HG02798 (cell line): ENCODE measurements at regions not wholly inside any gene's neighbourhood (a gene's known extent, or its start where the extent isn't known, plus 50 kb on each side); places are given as distances from the start of the nearest gene placed in this dataset.

Source experiments
- ATAC-seq: cut with Tn5 transposase; IDR thresholded peaks from one replicate; pipeline ENCODE4 v1.9.1; 2021; ENCODE audit warnings: mild to moderate bottlenecking; ENCODE audit not compliant: unreplicated experiment, poor library complexity

DNA sequence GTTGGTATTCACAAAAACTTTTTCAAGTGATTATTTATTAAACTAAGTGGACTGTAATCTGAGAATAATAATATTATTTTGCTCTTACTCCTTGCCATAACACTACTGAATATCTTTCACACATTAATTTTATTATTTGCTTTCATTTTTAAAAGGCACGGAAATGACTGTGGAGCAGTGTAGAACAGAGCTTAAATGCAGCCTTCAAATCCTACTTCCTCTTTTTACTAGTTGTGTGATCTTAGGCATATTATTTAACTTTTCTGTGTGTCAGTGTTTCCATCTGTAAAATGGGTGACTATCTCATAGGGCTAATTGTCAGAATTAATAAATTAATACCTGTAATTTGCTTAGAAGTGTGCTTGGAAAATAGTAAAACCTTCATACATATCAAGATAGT is 55.5 kb upstream of the SLC8A1 start:
- ATAC-seq: peak; percentile 61

DNA sequence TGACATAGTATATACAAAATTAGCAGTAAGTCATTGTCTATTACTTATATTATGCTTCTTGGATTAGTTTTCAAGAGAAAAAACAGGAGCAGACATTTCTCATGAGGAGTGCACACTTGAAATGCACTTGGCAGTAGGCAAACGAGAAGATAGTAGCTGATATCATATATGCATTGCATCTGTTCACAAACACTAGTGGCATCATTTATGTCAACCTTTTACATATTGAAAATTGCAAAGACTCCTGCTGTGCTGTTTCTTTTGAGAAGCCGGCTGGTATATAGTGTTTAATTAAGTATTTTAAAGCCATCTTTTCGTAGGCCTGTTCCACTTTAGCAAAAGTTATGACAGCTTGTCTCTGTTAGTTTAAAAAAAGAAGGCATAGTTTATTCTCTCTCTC is 58.4 kb upstream of the SLC8A1 start:
- ATAC-seq: no peak

DNA sequence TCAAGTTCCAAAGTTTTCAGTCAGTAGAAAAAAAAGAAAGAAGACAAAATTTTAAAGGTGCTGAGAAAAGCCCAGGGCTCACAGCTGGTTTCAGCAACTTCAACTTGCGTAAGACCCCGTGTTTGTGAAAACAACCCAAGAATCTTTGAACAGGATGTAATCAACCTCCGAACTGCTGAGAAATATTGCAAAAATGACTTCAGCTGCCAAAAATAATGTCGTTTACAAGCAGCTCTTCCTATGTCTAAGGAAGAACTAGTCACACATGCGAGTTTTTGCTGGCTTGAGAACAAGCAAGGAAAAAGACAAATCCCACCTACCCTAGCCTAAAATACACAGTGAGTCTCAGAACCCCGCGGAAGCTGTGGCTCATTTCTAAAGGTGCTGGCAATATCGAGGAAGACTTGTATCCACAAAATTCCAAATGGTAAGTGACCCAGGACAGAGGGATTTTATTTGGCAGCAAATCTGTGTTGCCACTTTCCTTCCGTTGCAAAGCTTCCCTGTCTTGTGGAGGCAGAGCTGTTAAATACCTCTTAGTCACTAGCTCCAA is 59.8 kb upstream of the SLC8A1 start:
- ATAC-seq: no peak

- no peak for ATAC-seq
These were observed 60.4 kb upstream of the SLC8A1 start for GRCh38 chr2:40512256-40512655.

DNA sequence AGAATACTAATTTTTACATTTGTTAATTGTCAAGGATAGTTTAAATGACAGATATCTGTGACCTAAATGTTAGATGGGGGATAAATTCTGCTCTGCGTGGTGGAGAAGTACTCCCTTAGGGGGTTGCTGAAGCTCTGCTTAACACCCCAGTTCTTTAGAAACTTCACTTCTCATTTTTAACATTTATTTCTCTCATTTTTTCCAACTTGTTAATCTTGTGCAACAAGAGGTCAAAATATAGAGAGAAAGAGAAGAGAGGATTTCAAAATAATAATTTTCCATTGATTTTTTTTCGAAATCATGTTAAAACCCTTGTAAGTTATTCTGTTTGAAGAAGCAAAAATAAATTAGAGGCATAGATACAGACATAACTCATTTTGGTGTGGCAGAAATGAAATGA is 61.3 kb upstream of the SLC8A1 start:
- no peak for ATAC-seq

DNA sequence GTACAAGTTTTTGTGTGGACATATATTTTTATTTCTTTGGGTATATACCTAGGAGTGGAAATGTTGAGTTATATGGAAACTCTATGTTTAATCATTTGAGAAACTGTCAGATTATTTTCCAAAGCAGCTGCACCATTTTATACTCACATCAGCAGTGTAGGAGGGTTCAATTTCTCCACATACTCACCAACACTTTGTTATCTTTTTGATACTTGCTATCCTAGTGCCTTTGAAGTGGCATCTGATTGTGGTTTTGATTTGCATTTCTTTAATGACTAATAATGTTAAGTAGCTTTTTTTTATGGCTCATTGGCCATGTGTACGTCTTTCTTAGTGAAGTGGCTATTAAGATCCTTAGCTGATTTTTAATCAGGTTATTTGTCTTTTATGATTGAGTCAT is 64.7 kb upstream of the SLC8A1 start:
- no peak for ATAC-seq

GRCh38 chr2:40528564-40528963 is 76.7 kb upstream of the SLC8A1 start:
- ATAC-seq: no peak

DNA sequence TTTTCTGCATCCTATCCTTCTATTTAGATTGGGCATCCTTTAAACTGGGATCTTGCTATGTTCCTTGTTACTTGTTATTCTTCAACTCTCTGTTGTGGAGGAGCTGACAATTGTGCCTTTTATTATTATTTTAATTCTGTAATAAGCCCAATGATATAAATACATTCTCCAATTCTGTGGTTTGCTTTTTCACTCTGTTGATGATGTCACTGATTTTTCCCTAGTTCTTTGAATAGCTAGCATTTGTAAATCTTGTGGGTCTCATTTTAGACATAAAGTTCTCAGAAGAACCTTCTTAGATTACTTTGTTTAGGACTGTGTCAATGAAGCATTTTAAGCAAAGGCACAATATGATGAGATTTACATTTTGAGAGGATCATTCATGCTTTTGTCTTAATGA is 79.5 kb upstream of the SLC8A1 start:
- ATAC-seq: no peak

DNA sequence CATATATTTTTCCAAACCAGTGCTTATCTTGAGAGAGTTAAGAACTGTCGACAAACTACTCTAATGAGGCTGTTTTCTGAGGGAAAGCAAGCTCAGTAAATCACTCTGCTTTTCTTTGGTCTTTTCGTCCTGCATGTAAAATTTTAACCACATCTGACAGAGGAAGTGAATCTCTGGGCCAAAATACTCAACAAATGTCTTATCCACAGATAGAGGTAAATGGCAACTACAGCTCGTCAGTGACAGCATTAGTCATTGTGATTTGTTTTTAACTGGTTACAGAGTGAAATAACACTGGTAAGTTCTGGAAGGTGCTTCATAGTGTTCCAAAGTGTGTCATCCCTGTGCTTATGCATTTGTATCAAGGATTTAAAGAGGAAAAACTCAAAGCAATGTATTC is 82.6 kb upstream of the SLC8A1 start:
- ATAC-seq: no peak

DNA sequence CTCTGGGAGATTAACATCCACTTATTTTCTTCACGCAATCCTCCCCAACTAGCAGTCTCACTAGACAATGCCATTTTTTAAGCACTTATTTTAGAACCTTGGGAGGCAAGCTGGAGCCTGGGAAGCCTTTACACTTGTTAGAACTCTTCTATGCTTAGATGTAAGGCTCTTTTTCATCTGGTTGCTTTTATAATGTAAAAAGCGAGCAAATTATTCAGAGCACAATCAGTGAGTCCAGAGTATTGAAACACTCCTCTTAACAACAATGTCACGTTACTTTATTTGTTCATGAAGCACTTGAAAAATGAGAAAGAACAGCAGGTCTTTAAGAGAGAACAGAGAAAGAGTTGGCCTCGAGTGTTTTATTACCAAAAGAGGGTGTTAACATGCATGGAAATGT is 84.1 kb upstream of the SLC8A1 start:
- ATAC-seq: no peak

GRCh38 chr2:40540026-40540425 is 88.1 kb upstream of the SLC8A1 start:
- ATAC-seq: no peak

DNA sequence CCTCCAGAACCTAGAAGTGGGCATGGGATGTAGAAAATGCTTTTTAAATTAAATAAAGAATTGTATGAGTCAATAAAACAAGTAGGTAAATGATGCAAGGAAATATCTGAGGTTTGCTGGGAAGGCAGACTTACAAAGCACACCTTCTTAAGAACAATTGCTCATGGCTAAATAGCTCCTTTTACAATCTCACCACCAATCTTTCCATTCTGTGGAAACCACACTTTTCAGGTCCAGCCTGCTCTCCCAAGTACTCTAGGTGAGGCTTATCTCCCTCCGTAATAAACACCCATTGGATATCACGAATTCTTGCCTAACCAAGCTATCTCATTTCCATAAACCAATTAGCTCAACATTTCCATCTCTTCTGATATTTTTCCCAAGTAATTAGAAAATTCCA is 91.5 kb upstream of the SLC8A1 start:
- no peak for ATAC-seq

GRCh38 chr2:40544072-40544471 is 92.2 kb upstream of the SLC8A1 start:
- no peak for ATAC-seq

- ATAC-seq: no peak
These were observed 93.8 kb upstream of the SLC8A1 start for GRCh38 chr2:40545645-40546044.

DNA sequence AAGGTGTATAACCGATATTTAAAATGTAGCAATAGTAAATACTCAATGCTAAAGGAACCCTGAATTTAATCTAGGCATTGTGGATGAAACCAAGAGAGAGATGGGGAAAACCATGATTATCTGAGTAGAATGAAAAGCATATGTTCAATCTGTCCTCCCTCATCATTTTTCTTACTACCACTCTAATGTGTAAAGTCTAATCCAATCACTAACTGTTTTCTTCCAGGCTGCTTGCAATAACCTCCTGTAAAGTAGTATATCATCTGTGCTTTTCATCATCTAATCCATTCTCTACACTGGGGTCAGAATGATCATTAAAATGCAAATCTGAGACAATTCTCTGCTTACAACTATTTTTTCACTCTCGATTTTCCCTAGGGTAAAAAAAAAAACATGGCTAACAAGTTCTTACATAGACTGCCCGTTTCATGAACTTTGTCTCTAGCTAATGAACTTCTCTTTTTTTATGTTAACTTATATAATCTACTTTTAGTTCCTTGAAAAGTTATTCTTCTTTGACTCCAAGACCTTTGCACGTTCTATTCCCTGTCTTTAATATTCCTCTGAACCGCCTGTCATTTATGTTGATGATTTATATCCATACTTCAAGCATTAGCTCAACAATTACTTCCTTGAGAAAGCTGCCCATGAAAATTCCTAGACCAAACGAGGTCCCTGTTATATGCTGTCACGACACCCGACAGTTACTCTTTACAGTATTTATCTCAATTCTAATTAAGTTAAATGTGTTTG is 94.7 kb upstream of the SLC8A1 start:
- no peak for ATAC-seq

GRCh38 chr2:40548521-40548920 is 96.6 kb upstream of the SLC8A1 start:
- ATAC-seq: no peak

GRCh38 chr2:40550085-40550484 is 98.2 kb upstream of the SLC8A1 start:
- ATAC-seq: no peak

GRCh38 chr2:40551081-40551480 is 99.2 kb upstream of the SLC8A1 start:
- no peak for ATAC-seq

DNA sequence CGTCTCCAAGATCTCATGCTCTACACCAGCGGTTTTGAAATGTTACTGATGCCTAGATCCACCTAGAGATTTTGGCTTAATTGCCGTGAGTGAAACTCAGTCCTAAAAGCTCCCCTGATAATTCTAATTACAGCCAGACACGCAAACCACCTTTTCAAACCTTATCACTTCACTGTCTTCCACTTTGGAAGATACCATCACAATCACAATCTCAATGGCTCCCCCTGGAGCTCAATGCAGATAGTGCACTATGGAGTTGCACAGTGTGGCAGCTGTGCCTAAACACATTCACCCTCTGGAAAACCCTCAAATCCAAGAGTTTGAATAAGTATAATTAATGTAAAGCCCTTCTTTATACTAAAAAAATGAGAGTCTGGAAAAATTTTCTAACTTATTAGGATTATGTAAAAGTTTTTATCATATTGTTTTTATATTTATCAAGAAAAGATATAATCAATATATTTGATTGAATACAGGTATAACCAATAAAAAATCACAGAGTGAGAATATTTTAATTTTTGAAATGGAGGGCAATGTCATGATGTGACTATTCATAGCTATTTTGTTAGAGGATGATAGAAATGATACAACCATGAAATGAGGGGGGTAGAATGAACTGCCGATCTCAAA is 102.9 kb upstream of the SLC8A1 start:
- peak; percentile 91 for ATAC-seq

DNA sequence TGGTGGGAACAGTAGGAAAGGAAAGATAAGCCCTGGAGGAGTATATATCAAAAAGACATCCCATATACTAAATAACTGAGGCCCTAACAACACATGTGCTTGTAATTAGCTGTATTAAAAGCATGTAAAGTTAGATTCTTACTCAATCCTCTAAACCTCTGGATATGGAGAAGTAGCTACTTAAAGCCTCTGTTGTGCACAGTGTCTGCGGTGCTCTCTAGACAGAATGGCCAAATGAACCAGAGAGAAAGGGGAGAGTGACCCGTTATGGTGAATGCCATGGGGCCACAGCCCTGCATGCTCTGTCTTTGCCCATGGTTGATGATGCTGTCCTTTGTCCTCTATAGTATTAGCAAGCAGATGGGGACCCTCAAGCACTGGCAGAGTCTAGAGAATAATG is 104.4 kb upstream of the SLC8A1 start:
- no peak for ATAC-seq

DNA sequence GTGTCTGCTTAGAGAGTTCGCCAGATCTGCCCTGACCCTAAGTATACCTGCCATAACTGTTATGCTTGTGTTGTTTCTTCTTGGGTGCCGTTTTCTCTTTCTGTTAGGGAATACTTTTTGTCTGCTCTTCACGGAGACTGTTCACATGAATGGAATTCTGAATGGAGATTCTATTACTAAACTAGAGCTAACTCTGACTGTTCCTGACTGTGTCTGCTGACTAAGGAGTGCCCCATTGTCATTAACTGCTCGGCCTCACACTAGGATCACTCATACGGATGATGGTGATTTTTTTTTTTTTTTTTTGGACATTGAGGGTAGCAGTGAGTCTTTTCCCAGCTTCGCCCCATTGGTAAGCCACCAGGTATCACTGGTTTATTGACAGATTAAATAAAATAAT is 104.8 kb upstream of the SLC8A1 start:
- no peak for ATAC-seq

DNA sequence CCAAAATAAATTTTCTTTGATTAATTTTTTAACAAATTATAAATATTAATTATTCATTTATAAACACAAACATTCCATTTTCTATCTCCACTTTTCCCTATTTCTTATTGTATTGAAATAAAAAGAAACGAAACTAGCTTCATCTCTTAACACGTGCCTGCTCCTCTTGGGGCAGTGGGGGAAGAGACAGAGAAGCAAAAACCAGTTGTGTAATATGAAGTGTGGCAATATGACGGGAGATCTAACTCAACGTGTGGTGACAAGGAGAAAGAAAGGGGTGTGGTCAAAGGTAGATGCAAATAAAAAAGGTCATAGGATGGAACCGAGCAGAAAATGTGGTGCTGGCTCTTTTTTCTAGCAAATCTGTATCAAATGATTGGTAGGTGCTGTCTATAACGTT is 106.9 kb upstream of the SLC8A1 start:
- ATAC-seq: no peak
